Peyer's patch (tissue), 4 donors: ENCODE measurements at regions not wholly inside any gene's neighbourhood (a gene's known extent, or its start where the extent isn't known, plus 50 kb on each side); places are given as distances from the start of the nearest gene placed in this dataset.
A peak's percentile ranks its signal among the peaks of the same experiment; 100 is the strongest.

ENCODE experiments used
- DNase-seq, 3 donors: peaks; one replicate each; pipeline ENCODE4 v3.0.0-alpha.2; 2017 to 2019
- H3K27ac ChIP-seq, 4 donors: fragments of 200-600 bp; sonication (generic); one replicate each; pipeline ENCODE4 v1.5.1; 2016 to 2019
- H3K27me3 ChIP-seq, 2 donors: fragments of 200-600 bp; sonication (generic); one replicate each; pipeline ENCODE4 v1.5.1; 2019
- H3K36me3 ChIP-seq, 3 donors: fragments of 200-600 bp; sonication (generic); one replicate each; pipeline ENCODE4 v1.5.1; 2016 to 2019
- H3K4me1 ChIP-seq, 4 donors: fragments of 200-600 bp; sonication (generic); one replicate each; pipeline ENCODE4 v1.5.1; 2016 to 2019
- H3K4me3 ChIP-seq, 4 donors: fragments of 200-600 bp; sonication (generic); 1 replicate in 3 of 4; 2 replicates in 1 of 4; pipeline ENCODE4 v1.5.1; 2016 to 2019; ENCODE audit warnings: mild to moderate bottlenecking in 1 of 4
- H3K9me3 ChIP-seq, 4 donors: fragments of 200-600 bp; sonication (generic); one replicate each; pipeline ENCODE4 v1.5.1; 2016 to 2019; ENCODE audit warnings: mild to moderate bottlenecking in 1 of 4
- POLR2A ChIP-seq, 2 donors: fragments of 450-650 bp; IDR thresholded peaks; one replicate each; pipeline ENCODE4 v1.5.1; 2017; ENCODE audit warnings: antibody characterized with exemption in 2 of 2, mild to moderate bottlenecking in 2 of 2, moderate library complexity in 2 of 2
- TF ChIP-seq, protein P1 (sequence below), 6 experiments: fragments of 450-650 bp in 4 of 6; fragments of 200-600 bp in 2 of 6; sonication (generic) in 1 of 6; IDR thresholded peaks; one replicate each; pipeline ENCODE4 v1.5.1; 2017 to 2019; ENCODE audit warnings: antibody characterized with exemption in 6 of 6, mild to moderate bottlenecking in 3 of 6, moderate library complexity in 1 of 6

DNA sequence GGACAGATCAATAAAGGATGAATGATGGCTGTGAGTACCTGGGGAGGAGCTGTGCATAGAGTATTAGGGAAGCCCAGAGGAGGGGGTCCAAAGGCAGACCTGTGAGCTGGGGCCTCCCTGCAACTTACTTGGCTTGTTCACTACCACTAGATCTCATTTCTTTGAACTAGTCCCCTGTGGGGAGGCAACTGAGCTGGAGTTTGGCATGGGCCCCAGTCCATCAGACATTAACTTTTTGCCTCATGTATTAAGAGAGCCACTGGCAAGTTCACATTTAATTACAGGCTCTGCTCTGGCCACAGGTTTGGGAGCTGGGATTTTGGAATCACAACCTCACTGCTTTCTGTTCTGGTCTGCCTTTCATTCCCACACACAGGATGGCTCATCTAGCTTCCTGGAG is 254.1 kb downstream of the PRL start:
- H3K27ac ChIP-seq, result peak overlapping the region in 2 of 4 donors; percentile 17 to 34
- TF ChIP-seq, protein P1, sequence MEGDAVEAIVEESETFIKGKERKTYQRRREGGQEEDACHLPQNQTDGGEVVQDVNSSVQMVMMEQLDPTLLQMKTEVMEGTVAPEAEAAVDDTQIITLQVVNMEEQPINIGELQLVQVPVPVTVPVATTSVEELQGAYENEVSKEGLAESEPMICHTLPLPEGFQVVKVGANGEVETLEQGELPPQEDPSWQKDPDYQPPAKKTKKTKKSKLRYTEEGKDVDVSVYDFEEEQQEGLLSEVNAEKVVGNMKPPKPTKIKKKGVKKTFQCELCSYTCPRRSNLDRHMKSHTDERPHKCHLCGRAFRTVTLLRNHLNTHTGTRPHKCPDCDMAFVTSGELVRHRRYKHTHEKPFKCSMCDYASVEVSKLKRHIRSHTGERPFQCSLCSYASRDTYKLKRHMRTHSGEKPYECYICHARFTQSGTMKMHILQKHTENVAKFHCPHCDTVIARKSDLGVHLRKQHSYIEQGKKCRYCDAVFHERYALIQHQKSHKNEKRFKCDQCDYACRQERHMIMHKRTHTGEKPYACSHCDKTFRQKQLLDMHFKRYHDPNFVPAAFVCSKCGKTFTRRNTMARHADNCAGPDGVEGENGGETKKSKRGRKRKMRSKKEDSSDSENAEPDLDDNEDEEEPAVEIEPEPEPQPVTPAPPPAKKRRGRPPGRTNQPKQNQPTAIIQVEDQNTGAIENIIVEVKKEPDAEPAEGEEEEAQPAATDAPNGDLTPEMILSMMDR (IDR thresholded peaks at IDR 0.05), result no peak
- TF ChIP-seq POLR2A (IDR thresholded peaks at IDR 0.05), result no peak
- DNase-seq, result no peak
- H3K36me3 ChIP-seq, result no peaks in the 10 kb centered on the region
- no peaks in the 10 kb centered on the region for H3K4me1 ChIP-seq
- no peak overlapping the region for H3K4me3 ChIP-seq
- H3K27me3 ChIP-seq, result no peaks in the 10 kb centered on the region
- H3K9me3 ChIP-seq, result no peaks in the 10 kb centered on the region

DNA sequence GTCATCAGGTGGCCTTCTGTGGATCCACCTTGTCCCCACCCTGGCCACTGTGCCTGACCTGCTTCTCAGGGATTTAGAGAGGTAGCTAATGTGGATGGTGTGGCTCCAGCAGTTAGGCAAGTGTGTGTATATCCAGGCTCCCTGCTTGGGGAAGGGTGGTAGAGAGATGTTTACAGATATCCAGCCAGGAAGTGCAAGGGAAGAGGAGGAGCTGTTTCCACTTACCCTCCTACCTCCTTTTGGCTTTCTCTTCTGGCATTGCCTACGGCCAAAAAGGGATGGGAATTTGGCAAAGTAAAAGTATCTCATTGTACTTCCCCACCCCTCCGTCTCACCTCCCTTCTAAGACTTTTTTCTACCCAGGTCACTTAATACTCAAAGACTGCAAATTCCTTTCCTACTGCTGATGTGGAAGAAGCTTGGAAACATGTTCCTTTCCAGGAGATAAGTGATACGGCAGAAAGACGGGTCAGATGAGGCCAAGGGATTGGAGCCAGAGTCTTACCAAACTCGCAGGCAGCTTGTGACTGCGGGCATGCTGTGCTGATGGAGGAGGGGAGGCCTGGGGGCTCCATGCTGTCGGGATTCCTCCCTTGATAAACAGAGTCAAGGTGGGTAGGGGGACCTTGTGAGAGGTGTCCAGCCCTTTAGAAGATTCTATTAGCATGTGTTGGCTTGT is 253.4 kb downstream of the PRL start:
- Histone ChIP-seq H3K4me1 (no peaks in the 10 kb centered on the region), H3K9me3 (no peaks in the 10 kb centered on the region), H3K27ac (peak overlapping the region in 2 of 4 donors; percentile 17 to 34), H3K4me3 (no peak overlapping the region), H3K27me3 (no peaks in the 10 kb centered on the region), H3K36me3 (no peaks in the 10 kb centered on the region)
- DNase-seq, result no peak
- no peak for TF ChIP-seq POLR2A (IDR thresholded peaks at IDR 0.05)
- TF ChIP-seq, protein P1 (IDR thresholded peaks at IDR 0.05), result no peak

DNA sequence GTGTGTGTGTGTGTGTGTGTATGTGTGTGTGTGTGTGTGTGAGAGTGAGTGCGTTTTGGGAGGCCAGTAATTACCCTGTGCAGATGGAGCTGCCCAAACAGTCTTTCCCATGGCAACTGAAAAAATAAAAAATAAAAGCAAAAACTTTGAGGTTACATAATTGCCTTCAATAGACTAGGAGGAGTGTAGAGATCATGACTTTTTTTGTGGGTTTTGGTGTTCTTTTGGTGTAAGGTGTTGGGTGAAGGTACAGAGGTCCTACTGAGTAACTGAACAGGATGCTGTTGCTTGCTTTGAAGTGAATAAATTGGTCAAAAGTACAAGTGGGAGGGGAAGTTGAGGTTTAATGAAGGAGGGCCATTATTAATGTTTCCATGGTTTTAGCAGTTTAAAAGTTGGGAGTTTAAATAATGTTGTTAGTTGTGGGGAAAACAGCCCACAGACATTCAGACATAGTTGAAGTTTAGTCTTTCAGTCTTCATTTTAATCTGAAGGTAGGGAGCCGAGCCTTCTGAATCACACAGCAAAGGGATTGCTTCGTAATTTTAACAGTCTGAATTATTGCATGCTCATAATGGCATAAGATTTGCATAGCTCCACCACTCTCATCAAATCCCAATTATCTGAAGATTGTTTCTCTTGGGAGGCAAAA is 251.4 kb downstream of the PRL start:
- no peak for DNase-seq
- H3K9me3 ChIP-seq, result no peaks in the 10 kb centered on the region
- H3K4me3 ChIP-seq, result no peak overlapping the region
- no peak overlapping the region for H3K27ac ChIP-seq
- no peaks in the 10 kb centered on the region for H3K36me3 ChIP-seq
- H3K27me3 ChIP-seq, result no peaks in the 10 kb centered on the region
- no peaks in the 10 kb centered on the region for H3K4me1 ChIP-seq
- no peak for TF ChIP-seq POLR2A (IDR thresholded peaks at IDR 0.05)
- TF ChIP-seq, protein P1 (IDR thresholded peaks at IDR 0.05), result no peak

DNA sequence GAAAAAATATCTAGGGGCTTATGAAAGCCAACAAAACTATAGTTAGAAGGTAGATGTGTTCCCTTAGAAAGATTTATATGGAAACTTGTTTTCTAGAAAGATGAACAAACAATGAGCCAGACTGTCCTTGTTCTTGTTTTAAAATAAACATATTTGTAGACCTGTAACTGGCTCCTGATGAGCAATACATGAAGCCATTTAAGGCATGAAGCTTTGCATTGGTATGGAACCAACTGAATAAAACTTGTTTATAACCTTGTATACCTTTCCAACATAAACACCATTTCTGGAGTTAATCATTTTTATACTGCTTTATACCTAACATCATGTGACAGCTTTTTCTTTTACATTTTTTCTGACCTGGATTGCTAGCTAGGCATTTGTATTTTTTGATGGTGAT is 247.8 kb downstream of the PRL start:
- H3K27me3 ChIP-seq, result no peaks in the 10 kb centered on the region
- no peak overlapping the region for H3K27ac ChIP-seq
- no peaks in the 10 kb centered on the region for H3K4me1 ChIP-seq
- DNase-seq, result no peak
- no peak overlapping the region for H3K4me3 ChIP-seq
- H3K36me3 ChIP-seq, result no peaks in the 10 kb centered on the region
- no peak for TF ChIP-seq POLR2A (IDR thresholded peaks at IDR 0.05)
- TF ChIP-seq, protein P1 (IDR thresholded peaks at IDR 0.05), result no peak
- no peaks in the 10 kb centered on the region for H3K9me3 ChIP-seq

DNA sequence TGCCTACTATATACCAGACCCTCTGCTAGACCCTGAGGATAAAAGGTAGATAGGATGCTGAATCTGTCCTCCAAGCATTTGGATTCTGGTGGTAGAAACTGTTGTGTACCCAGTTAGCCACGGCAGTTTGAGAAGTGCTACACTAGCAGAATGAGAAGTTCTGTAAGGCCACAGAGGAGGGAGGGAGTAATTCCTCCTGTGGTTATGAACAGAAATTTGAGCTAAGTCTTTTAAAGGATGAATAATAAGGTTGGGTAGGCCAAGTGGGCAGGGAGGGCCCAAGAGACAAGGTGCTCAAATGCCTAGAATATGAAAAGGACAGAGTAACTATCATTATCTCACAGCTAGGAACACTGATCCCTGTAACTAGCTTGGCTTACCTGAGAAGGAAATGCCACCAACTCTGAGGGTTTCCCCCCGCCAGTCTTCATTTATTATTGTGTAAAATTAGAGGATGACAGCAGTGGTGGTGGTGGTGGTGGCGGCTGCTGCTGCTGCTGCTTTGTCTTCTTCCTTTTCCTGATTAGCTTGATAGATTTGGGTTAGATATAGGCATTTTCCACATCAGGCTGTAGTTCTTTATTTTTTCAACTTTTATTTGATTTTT is 243.3 kb downstream of the PRL start:
- Histone ChIP-seq H3K27ac (no peak overlapping the region), H3K4me1 (no peaks in the 10 kb centered on the region), H3K36me3 (no peaks in the 10 kb centered on the region), H3K4me3 (no peak overlapping the region), H3K27me3 (no peaks in the 10 kb centered on the region), H3K9me3 (no peaks in the 10 kb centered on the region)
- TF ChIP-seq, protein P1 (IDR thresholded peaks at IDR 0.05), result no peak
- no peak for TF ChIP-seq POLR2A (IDR thresholded peaks at IDR 0.05)
- no peak for DNase-seq
